HG02610 (cell line): ENCODE measurements at regions not wholly inside any gene's neighbourhood (a gene's known extent, or its start where the extent isn't known, plus 50 kb on each side); places are given as distances from the start of the nearest gene placed in this dataset.

ENCODE experiments used
- ATAC-seq: cut with Tn5 transposase; IDR thresholded peaks from one replicate; pipeline ENCODE4 v1.9.1; 2021; ENCODE audit warnings: mild to moderate bottlenecking, moderate library complexity; ENCODE audit not compliant: unreplicated experiment

GRCh38 chr10:1942478-1942877 is 205.2 kb upstream of the ADARB2 start:
- ATAC-seq, result no peak

GRCh38 chr10:1939016-1939415 is 201.7 kb upstream of the ADARB2 start:
- no peak for ATAC-seq

DNA sequence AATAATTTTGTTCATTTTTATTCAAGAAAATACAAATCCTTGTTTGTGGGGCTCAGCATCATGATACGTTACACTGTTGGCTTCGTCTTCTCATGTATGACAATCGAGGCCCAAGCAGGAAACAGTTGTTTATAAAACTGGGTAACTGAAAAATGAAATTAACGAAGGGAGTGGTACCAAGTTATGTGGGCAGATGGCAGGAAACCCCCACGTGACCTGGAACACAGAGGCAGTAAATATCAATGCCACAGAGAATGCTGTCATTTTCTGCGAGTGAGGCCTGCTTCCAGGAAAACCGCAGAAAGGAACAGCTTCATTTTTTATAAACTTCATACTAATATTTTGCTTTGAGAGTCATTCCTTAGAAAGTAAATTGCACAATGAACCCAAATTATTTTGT is 201.0 kb upstream of the ADARB2 start:
- no peak for ATAC-seq

GRCh38 chr10:1935912-1936311 is 198.6 kb upstream of the ADARB2 start:
- ATAC-seq, result no peak

GRCh38 chr10:1933215-1933614 is 195.9 kb upstream of the ADARB2 start:
- no peak for ATAC-seq

DNA sequence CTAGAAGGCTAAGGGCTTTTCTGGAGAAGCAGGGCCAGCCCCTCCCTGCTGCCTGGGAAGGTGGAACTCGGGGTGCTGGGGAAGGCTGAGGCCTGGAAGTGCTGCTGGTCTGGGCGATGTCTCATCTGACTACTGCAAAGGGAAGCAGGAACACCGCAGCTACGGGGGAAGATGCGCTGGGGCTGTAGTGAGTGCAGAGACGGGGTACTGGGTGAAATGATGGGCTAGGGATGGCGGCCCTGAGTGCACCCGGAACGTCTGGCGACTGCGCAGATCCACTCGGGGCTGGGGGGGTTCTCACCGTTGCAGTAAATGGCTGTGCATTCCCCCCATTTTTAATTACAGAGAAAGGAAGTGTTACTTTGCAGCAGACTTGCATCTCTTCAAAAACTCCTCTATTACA is 195.4 kb upstream of the ADARB2 start:
- ATAC-seq, result no peak

DNA sequence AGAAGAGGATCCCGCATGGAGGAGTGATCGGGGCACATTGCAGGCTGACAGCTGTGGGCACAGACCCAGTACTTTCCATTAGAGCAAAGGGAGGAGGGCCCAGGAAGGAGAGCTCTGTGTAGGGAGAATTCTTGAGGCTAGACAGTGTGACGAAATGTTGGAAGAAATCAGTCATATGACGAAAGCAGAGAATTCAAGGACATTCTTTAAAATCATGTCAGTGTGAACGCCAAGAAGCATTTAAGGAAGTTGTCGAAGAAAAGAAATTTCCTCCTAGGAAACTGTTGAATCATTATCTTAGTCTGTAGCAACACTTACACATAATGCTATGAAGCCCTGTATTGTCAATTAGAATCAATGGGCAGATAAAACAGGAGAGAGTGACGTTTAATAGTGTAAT is 191.3 kb upstream of the ADARB2 start:
- no peak for ATAC-seq

DNA sequence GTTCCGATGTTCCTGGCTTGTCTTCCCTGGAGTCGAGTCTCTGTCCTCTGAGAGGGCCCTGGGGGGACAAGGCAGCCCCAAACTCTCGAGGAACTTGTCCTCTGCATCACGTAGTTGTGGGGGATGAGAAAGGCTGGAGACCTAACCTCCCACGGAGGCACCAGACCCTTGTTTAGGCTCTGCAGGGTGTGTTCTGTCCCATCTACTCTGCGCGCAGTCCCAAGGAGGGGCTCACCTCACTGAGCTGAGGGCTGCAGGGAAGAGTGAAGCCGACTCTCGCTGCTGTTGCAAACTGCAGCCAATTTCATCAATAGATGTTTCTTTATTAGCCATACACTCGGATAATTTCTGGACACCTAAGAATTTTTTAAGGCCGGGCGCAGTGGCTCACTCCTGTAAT is 186.7 kb upstream of the ADARB2 start:
- no peak for ATAC-seq

- no peak for ATAC-seq
These were observed 186.3 kb upstream of the ADARB2 start for GRCh38 chr10:1923586-1923985.

GRCh38 chr10:1920941-1921340 is 183.6 kb upstream of the ADARB2 start:
- no peak for ATAC-seq

- no peak for ATAC-seq
These were observed 182.8 kb upstream of the ADARB2 start for GRCh38 chr10:1920127-1920526.

- ATAC-seq, result no peak
These were observed 174.4 kb upstream of the ADARB2 start for GRCh38 chr10:1911771-1912170.

DNA sequence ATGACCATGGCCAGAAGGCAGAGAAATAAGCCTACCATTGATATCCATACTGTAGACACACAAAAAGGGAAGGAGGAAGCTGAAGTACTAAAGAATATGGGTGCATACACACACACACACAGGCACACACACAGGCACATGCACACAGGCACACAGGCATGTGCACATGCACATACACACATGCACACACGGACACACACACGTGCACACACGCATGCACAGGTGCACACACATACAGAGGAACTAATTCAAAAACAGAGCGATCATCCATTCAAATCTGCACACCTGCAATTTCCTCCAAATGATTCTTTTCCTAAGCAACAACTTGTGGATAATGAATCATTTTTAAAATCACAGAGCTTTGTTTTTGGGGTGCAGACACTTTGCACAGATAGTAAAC is 166.7 kb upstream of the ADARB2 start:
- ATAC-seq, result no peak

GRCh38 chr10:1896153-1896552 is 158.8 kb upstream of the ADARB2 start:
- ATAC-seq, result no peak

GRCh38 chr10:1895691-1896090 is 158.4 kb upstream of the ADARB2 start:
- ATAC-seq, result no peak

GRCh38 chr10:1894912-1895311 is 157.6 kb upstream of the ADARB2 start:
- no peak for ATAC-seq

GRCh38 chr10:1893941-1894340 is 156.6 kb upstream of the ADARB2 start:
- no peak for ATAC-seq

- no peak for ATAC-seq
These were observed 148.7 kb upstream of the ADARB2 start for GRCh38 chr10:1886039-1886438.

DNA sequence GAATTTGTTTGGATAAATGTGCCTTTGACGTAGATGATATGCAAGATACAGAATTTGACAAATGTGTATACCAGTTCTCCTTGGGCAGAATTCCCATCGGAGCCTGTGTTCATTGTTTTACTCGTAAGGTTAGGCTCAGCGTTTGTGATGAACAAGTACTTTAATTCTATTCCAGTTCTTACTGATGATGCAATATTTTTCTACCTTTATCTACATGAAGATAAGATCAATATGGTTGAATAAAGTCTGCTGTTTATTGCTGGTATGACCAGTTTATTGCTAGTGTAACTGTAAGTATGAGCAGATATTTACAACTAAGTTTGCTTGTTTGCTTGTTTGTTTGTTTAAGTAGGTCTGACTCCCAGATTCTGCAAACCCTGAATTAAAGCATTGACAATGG is 145.4 kb upstream of the ADARB2 start:
- ATAC-seq, result no peak

DNA sequence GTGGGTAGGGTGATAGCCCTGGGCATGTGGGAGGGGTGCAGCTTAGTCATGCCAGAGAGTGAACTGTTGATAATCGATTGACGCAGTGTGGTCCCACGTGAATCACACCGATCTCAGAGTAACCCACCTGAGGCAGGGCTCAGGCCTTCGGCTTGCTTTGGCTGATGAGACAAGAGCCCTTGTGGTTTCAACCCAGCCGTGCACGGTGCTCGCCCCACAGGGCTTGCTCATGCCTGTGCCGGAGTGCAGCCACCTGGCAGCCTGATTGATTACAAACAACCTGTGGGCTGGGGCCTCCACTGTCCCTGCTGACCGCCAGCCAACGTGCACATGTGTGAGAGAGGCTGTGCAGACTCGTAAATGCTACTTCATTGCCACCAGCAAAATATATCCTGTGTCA is 144.9 kb upstream of the ADARB2 start:
- ATAC-seq, result no peak

- no peak for ATAC-seq
These were observed 144.3 kb upstream of the ADARB2 start for GRCh38 chr10:1881636-1882035.

- no peak for ATAC-seq
These were observed 137.2 kb upstream of the ADARB2 start for GRCh38 chr10:1874533-1874932.

GRCh38 chr10:1873661-1874315 is 136.5 kb upstream of the ADARB2 start:
- no peak for ATAC-seq
